ENCODE measurements at regions not wholly inside any gene's neighbourhood (a gene's known extent, or its start where the extent isn't known, plus 50 kb on each side); places are given as distances from the start of the nearest gene placed in this dataset.
"Not testable (repeated sequence)": the region's sequence is repeated elsewhere in the genome, so short reads cannot be mapped to it uniquely, and the experiment has no call there.

DNA sequence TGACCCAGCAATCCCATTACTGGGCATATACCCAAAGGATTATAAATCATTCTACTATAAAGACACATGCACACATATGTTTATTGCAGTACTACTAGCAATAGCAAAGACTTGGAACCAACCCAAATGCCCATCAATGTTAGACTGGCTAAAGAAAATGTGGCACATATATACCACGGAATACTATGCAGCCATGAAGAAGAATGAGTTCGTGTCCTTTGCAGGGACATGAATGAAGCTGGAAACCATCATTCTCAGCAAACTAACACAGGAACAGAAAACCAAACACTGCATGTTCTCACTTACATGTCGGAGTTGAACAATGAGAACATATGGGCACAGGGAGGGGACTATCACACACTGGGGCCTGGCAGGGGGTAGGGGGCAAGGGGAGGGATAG lies 183.0 kb downstream of the HACE1 start:
- H3K4me1 ChIP-seq; H3K27ac ChIP-seq (replicated peaks); H3K4me3 ChIP-seq; H3K27me3 ChIP-seq (ENCODE audit: low read depth); H3K36me3 ChIP-seq; DNase-seq; intact Hi-C loops (cut with micrococcal nuclease): not testable (repeated sequence)
- peaks cover 77% of the 10 kb centered on the region for H3K9me3 ChIP-seq (replicated peaks)

DNA sequence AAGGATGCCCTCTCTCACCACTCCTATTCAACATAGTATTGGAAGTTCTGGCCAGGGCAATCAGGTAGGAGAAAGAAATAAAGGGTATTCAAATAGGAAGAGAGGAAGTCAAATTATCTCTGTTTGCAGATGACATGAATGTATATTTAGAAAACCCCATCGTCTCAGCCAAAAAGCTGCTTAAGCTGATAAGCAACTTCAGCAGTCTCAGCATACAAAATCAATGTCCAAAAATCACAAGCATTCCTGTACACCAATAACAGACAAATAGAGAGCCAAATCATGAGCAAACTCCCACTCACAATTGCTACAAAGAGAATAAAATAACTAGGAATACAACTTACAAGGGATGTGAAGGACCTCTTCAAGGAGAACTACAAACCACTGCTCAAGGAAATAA lies 184.6 kb downstream of the HACE1 start:
- H3K4me1 ChIP-seq; intact Hi-C loops (cut with micrococcal nuclease); H3K4me3 ChIP-seq; DNase-seq; H3K27me3 ChIP-seq (ENCODE audit: low read depth); H3K36me3 ChIP-seq; H3K27ac ChIP-seq (replicated peaks): not testable (repeated sequence)
- H3K9me3 ChIP-seq (replicated peaks) = peaks cover 90% of the 10 kb centered on the region

DNA sequence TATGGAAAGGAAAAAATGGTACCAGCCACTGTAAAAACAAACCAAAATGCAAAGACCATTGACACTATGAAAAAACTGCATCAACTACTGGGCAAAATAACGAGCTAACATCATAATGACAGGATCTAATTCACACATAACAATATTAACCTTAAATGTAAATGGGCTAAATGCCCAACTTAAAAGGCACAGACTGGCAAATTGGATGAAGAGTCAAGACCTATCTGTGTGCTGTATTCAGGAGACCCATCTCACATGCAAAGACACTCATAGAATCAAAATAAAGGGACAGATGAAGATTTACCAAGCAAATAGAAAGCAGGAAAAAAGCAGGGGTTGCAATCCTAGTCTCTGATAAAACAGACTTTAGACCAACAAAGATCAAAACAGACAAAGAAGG lies 186.6 kb downstream of the HACE1 start:
- H3K36me3 ChIP-seq; H3K27me3 ChIP-seq (ENCODE audit: low read depth); DNase-seq; H3K27ac ChIP-seq (replicated peaks); intact Hi-C loops (cut with micrococcal nuclease); H3K4me3 ChIP-seq; H3K4me1 ChIP-seq: not testable (repeated sequence)
- H3K9me3 ChIP-seq (replicated peaks) = peaks cover 78% of the 10 kb centered on the region

DNA sequence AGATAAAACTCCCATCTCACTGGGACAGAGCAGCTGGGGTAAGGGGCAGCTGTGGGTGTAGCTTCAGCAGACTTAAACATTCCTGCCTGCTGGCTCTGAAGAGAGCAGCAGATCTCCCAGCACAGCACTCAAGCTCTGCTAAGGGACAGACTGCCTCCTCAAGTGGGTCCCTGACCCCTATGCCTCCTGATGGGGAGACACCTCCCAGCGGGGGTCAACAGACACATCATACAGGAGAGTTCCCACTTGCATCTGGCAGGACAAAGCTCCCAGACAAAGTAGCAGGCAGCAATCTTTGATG lies 188.2 kb downstream of the HACE1 start:
- H3K9me3 ChIP-seq (replicated peaks) = peaks cover 69% of the 10 kb centered on the region
- H3K4me3 ChIP-seq; H3K27ac ChIP-seq (replicated peaks); DNase-seq; H3K36me3 ChIP-seq; H3K4me1 ChIP-seq; intact Hi-C loops (cut with micrococcal nuclease); H3K27me3 ChIP-seq (ENCODE audit: low read depth): not testable (repeated sequence)

DNA sequence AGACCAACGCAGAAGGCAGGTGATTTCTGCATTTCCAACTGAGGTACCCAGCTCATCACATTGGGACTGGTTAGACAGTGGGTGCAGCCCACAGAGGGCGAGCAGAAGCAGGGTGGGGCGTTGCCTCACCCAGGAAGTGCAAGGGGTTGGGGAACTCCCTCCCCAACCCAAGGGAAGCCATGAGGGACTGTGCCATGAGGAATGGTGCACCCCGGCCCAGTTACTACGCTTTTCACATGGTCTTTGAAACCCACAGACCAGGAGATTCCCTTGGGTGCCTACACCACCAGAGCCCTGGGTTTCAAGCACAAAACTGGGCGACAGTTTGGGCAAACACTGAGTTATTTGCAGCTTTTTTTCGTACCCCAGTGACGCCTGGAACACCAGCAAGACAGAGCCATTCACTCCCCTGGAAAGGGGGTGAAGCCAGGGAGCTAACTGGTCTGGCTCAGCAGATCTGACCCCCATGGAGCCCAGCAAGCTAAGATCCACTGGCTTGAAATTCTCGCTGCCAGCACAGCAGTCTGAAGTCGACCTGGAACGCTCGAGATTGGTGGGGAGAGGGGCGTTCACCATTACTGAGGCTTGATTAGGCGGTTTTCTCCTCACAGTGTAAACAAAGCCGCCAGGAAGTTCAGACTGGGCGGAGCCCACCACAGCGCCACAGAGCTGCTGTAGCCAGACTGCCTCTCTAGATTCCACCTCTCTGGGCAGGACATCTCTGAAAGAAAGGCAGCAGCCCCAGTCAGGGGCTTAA lies 188.7 kb downstream of the HACE1 start:
- H3K4me3 ChIP-seq; H3K27me3 ChIP-seq (ENCODE audit: low read depth); DNase-seq; intact Hi-C loops (cut with micrococcal nuclease); H3K4me1 ChIP-seq; H3K27ac ChIP-seq (replicated peaks); H3K36me3 ChIP-seq: not testable (repeated sequence)
- H3K9me3 ChIP-seq (replicated peaks) = peaks cover 69% of the 10 kb centered on the region

DNA sequence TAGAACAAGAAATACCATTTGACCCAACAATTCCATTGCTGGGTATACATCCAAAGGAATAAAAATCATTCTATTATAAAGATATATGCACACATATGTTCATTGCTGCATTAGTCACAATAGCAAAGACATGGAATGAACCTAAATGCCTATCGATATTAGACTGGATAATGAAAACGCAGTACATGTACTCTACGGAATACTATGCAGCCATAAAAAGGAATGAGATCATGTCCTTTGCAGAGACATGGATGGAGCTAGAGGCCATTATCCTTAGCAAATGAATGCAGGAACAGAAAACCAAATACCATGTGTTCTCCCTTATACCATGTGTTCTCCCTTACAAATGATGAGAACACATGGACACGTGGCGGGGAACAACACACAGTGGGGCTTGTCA lies 190.2 kb downstream of the HACE1 start:
- no peaks in the 10 kb centered on the region for H3K4me1 ChIP-seq
- intact Hi-C loops (cut with micrococcal nuclease) = no loop called here
- no peaks in the 10 kb centered on the region for H3K27me3 ChIP-seq (ENCODE audit: low read depth)
- H3K27ac ChIP-seq (replicated peaks) = no peak overlapping the region
- no peak overlapping the region for H3K4me3 ChIP-seq
- DNase-seq = no peak
- TF ChIP-seq, protein P1, sequence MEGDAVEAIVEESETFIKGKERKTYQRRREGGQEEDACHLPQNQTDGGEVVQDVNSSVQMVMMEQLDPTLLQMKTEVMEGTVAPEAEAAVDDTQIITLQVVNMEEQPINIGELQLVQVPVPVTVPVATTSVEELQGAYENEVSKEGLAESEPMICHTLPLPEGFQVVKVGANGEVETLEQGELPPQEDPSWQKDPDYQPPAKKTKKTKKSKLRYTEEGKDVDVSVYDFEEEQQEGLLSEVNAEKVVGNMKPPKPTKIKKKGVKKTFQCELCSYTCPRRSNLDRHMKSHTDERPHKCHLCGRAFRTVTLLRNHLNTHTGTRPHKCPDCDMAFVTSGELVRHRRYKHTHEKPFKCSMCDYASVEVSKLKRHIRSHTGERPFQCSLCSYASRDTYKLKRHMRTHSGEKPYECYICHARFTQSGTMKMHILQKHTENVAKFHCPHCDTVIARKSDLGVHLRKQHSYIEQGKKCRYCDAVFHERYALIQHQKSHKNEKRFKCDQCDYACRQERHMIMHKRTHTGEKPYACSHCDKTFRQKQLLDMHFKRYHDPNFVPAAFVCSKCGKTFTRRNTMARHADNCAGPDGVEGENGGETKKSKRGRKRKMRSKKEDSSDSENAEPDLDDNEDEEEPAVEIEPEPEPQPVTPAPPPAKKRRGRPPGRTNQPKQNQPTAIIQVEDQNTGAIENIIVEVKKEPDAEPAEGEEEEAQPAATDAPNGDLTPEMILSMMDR (IDR thresholded peaks at IDR 0.05; ENCODE audit: borderline replicate concordance) = no peak
- peaks cover 73% of the 10 kb centered on the region for H3K9me3 ChIP-seq (replicated peaks)
- no peaks in the 10 kb centered on the region for H3K36me3 ChIP-seq

DNA sequence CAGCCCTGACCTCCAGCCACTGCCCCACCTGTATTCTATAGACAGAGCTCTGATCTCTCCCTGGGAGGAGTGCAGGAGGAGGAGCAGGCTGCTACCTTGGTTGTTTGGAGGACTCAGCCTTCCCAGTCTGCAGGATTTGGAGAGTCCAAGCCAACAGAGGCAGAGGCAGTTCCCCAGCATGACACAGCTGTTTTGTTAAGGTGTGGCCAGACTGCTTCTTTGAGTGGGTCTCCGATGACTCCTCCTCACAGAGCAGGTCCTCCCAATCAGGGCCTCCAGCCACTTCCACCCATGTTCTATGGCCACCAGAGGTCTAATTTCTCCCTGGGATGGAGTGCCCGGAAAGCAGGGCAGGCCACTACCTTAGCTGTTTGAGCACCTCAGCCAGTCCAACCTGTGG lies 203.5 kb downstream of the HACE1 start:
- DNase-seq = no peak
- Histone ChIP-seq H3K9me3 (replicated peaks) (peaks cover 19% of the 10 kb centered on the region), H3K4me1 (no peaks in the 10 kb centered on the region), H3K36me3 (no peaks in the 10 kb centered on the region), H3K4me3 (no peak overlapping the region), H3K27me3 (ENCODE audit: low read depth) (no peaks in the 10 kb centered on the region), H3K27ac (replicated peaks) (no peak overlapping the region)
- TF ChIP-seq, protein P1 (IDR thresholded peaks at IDR 0.05; ENCODE audit: borderline replicate concordance) = no peak
- intact Hi-C loops (cut with micrococcal nuclease) = no loop called here

DNA sequence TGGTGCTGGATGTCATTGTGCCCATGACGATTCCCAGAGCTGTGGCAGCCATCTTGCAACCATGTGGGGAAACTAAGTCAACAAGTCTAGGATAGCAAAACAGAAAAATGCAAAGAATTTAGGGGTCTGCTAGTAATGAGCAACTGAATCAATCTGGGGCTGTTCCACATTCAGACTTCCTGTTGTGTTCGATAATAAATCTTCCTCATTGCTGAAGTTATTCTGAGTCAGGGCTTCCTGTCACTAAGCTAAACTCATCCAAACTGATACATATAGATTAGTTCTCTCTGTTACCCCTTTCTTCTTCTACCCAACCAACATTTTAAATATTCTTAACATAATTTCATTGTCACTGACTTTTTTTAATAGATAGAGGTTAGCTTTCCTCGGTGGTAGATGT lies 205.9 kb downstream of the HACE1 start:
- Histone ChIP-seq H3K9me3 (replicated peaks) (peaks cover 13% of the 10 kb centered on the region), H3K27me3 (ENCODE audit: low read depth) (no peaks in the 10 kb centered on the region), H3K4me3 (no peak overlapping the region), H3K36me3 (no peaks in the 10 kb centered on the region), H3K4me1 (no peaks in the 10 kb centered on the region), H3K27ac (replicated peaks) (no peak overlapping the region)
- DNase-seq = no peak
- TF ChIP-seq, protein P1 (IDR thresholded peaks at IDR 0.05; ENCODE audit: borderline replicate concordance) = no peak
- intact Hi-C loops (cut with micrococcal nuclease) = no loop called here

All from left ventricle myocardium inferior (tissue), 1 donor.